Skeletal muscle tissue (tissue), 3 donors: ENCODE measurements at regions not wholly inside any gene's neighbourhood (a gene's known extent, or its start where the extent isn't known, plus 50 kb on each side); places are given as distances from the start of the nearest gene placed in this dataset.

Experiments
- H3K27ac ChIP-seq: one replicate; pipeline ENCODE4 v1.7.0; 2013; ENCODE audit warnings: mild to moderate bottlenecking, low read depth, low read length, inconsistent platforms
- H3K27me3 ChIP-seq, 3 donors: one replicate each; pipeline ENCODE4 v1.7.0; 2013; ENCODE audit warnings: low read length in 3 of 3; ENCODE audit not compliant: control insufficient read depth in 3 of 3, insufficient read depth in 3 of 3
- H3K36me3 ChIP-seq, 3 donors: one replicate each; pipeline ENCODE4 v1.7.0; 2013; ENCODE audit warnings: low read length in 3 of 3; ENCODE audit not compliant: control insufficient read depth in 3 of 3, insufficient read depth in 3 of 3
- H3K4me1 ChIP-seq, 3 donors: one replicate each; pipeline ENCODE4 v1.7.0; 2013; ENCODE audit warnings: low read length in 3 of 3, mild to moderate bottlenecking in 3 of 3; ENCODE audit not compliant: control insufficient read depth in 3 of 3, insufficient read depth in 3 of 3
- H3K4me3 ChIP-seq, 3 donors: one replicate each; pipeline ENCODE4 v1.7.0; 2013; ENCODE audit warnings: low read length in 3 of 3
- H3K9ac ChIP-seq, 3 donors: one replicate each; pipeline ENCODE4 v1.7.0; 2013; ENCODE audit warnings: low read length in 3 of 3, mild to moderate bottlenecking in 3 of 3, moderate library complexity in 2 of 3, low read depth in 1 of 3
- H3K9me3 ChIP-seq, 3 donors: one replicate each; pipeline ENCODE4 v1.7.0; 2013; ENCODE audit warnings: low read length in 3 of 3; ENCODE audit not compliant: control insufficient read depth in 3 of 3
- donor health status: Osteomylitis.

DNA sequence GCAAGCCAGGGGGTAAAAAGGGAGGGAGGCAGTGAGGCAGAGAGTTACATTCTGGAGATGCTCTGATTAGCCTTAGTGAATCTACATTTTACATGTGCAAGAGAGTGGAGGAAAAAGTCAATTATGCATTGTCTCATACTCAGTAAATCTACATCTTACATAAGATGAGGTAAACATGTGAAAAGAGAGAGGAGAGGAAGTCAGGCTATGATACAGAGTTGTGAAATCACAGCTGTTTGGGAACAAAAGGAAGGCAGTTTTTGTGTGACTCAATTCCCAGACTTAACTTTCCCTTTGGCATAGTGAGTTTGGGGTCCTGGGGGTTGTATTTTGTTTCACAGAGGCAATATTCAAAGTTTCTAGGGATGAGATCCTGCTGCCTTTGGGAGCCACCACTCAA is 67.8 kb downstream of the GP2 start:
- H3K27ac ChIP-seq = no peak overlapping the region
- H3K9ac ChIP-seq = no peak overlapping the region
- H3K36me3 ChIP-seq = no peaks in the 10 kb centered on the region
- H3K27me3 ChIP-seq = no peaks in the 10 kb centered on the region
- H3K4me1 ChIP-seq = no peaks in the 10 kb centered on the region
- no peak overlapping the region for H3K4me3 ChIP-seq
- peaks cover 0 to 2% (median 0%) of the 10 kb centered on the region in 3 donors for H3K9me3 ChIP-seq

DNA sequence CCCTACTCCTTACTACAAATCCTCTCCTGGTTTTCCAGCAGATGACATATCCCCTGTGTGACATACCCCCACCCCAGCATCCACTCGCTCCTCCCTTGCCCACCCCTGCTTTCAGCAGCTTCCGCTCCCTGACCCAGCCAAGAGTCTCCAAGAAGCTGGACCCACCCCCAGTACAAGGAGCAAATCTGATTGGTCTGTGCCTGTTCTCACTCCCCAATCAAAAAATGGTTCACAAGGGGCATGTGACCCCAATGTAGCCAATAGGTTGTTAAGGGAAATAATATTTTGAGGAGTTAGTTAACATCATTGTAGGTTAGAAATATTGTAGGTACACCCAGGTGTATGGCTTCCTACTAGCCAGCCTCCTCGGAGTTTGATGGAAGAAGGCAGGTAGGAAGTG is 70.1 kb downstream of the GP2 start:
- H3K9ac ChIP-seq = no peak overlapping the region
- no peaks in the 10 kb centered on the region for H3K36me3 ChIP-seq
- no peaks in the 10 kb centered on the region for H3K27me3 ChIP-seq
- no peak overlapping the region for H3K27ac ChIP-seq
- peaks cover 0 to 2% (median 0%) of the 10 kb centered on the region in 3 donors for H3K9me3 ChIP-seq
- H3K4me3 ChIP-seq = no peak overlapping the region
- no peaks in the 10 kb centered on the region for H3K4me1 ChIP-seq

DNA sequence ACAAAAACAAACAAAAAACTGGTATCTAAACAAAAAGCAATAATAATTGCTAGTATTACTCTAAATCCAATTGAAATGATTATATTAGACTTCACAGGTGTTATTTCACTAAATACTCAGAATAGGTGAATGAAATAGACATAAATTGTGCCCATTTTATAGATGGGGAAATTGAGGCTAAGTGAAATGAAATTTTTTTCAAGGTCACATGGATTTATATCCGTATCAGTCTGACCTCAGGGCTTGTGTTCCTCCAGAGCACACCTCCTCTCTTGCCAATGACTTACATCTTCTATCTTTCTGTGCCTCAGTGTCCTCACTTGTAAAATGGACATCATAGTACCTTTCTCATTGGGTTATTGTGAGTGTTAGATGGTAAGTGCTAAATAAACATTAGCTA is 72.3 kb downstream of the GP2 start:
- Histone ChIP-seq H3K9me3 (peaks cover 0 to 2% (median 0%) of the 10 kb centered on the region in 3 donors), H3K4me1 (no peaks in the 10 kb centered on the region), H3K27ac (no peak overlapping the region)

DNA sequence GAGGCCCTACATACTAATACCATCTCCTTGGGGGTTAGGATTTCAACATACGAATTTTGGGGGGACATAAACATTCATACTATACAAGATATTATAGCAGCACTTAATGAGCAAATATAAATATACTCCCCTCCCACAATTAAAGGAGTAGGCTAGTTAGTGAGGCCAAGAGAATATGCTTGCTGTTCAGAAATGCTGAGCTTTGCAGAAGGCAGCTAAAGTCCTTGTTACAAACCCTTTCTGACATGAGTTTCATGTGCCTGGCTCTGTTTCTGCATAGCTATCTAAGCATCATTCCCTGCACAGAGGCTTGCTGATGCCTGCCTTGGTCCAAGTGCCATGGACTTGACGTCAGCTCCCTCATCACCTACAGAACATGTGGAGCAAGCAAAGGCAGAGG is 73.5 kb downstream of the GP2 start:
- H3K27me3 ChIP-seq = no peaks in the 10 kb centered on the region
- H3K9me3 ChIP-seq = no peaks in the 10 kb centered on the region
- no peaks in the 10 kb centered on the region for H3K36me3 ChIP-seq
- no peak overlapping the region for H3K27ac ChIP-seq
- H3K4me3 ChIP-seq = no peak overlapping the region
- H3K4me1 ChIP-seq = no peaks in the 10 kb centered on the region
- no peak overlapping the region for H3K9ac ChIP-seq

More for the DNA sequence above, 72.3 kb downstream of the GP2 start:
- Histone ChIP-seq H3K36me3 (no peaks in the 10 kb centered on the region), H3K27me3 (no peaks in the 10 kb centered on the region), H3K4me3 (no peak overlapping the region), H3K9ac (no peak overlapping the region)

DNA sequence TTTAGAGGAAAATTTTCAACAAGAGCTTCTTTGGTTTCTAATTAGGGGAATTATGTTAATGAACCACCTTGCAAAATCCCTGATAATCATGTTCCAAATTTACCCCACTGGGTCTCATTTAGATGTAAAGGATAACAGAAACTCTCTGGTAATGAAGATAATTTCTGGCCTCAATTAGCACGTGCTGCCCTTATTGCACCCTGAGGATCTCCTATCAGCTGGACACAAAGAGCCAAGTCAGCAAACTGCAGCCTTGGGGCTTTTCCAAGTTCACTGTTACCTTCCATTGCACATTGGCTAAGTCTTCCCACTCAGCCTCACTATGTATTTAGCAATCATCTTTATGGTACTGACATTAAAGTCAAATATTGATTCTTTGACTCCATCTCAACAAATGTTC is 78.1 kb downstream of the GP2 start:
- Histone ChIP-seq H3K9me3 (no peaks in the 10 kb centered on the region), H3K27ac (no peak overlapping the region), H3K36me3 (no peaks in the 10 kb centered on the region), H3K9ac (no peak overlapping the region), H3K27me3 (no peaks in the 10 kb centered on the region), H3K4me1 (no peaks in the 10 kb centered on the region), H3K4me3 (no peak overlapping the region)

DNA sequence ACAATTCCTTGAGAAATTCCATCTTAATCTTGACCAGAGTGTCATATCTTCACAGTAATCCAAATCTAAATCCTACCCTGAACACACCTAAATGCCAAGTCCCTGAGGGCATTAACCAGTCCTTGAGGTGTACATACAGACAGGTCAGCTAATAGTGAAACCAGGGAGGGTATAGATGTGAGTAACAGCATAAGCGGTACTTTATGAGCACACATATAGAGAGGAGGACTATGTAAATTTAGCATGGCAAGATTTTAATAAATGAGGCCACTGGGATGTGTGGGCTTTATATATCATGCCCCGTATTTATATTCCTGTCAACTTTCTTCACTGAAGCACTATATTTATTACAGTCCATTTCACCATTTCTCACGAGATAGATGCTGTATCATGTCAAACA is 80.2 kb downstream of the GP2 start:
- H3K4me1 ChIP-seq = no peaks in the 10 kb centered on the region
- no peaks in the 10 kb centered on the region for H3K27me3 ChIP-seq
- no peaks in the 10 kb centered on the region for H3K36me3 ChIP-seq
- H3K9ac ChIP-seq = no peak overlapping the region
- no peak overlapping the region for H3K27ac ChIP-seq
- no peak overlapping the region for H3K4me3 ChIP-seq
- H3K9me3 ChIP-seq = no peaks in the 10 kb centered on the region

DNA sequence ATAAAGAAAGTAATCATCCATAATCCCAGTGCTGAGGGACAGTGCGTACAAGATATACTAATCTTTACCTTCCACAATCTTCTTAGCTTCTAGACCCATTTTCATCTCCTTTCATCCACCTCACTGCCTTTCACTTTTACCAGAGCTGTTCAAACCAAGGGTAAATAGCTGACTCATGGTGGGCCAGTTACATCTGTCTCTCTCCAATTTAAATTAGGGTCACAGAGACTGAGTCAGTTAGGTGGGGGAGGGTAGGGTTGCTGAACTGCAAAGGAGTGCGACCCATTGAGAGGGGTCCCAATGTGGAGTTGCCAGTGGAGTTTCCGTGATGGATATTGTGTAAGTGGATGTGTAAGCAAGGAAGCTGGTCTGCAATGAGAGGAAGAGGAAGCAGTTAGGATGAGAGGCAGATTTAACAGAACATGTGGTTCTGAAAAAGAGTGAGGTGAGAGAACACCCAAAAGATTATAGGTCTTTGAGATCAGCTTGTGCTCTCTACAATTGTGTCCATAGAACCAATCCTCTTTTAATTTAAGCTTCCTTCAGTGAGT is 83.5 kb downstream of the GP2 start:
- no peak overlapping the region for H3K27ac ChIP-seq
- H3K4me3 ChIP-seq = no peak overlapping the region
- no peak overlapping the region for H3K9ac ChIP-seq
- no peaks in the 10 kb centered on the region for H3K9me3 ChIP-seq
- H3K4me1 ChIP-seq = no peaks in the 10 kb centered on the region
- H3K36me3 ChIP-seq = no peaks in the 10 kb centered on the region
- H3K27me3 ChIP-seq = peaks cover 0 to 4% (median 0%) of the 10 kb centered on the region in 3 donors

DNA sequence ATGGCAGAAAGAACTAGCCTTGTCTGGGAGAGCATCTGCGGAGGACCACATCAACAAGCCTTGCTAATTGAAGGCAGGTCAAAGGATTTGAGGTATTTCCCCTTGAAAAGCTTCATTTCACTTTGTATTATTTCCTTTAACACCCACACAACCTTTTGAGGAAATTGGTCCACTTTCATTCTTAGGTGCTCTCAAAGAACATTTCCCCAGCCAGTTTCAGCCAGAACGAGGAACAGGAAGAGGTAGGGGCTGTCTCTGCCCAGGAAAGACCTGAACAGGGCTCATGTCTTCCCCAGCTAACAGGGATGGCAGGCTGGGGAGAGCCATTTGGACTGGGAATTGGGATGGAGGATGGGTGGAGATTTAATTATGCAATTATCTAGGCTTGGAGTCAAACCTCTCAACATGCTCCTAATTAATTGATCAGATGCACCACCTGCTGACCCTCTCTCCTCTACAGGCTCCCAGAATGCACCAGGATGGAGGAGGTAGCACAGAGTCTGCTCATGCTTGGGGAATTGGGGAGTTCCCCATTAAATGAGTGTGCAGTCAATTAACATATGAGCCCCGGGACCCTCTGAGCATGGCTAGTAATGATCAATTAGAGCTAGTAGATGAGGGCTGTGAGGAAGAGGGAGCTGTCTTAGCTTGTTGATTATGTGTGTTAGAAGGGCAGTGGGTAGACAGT is 84.6 kb downstream of the GP2 start:
- no peaks in the 10 kb centered on the region for H3K9me3 ChIP-seq
- no peak overlapping the region for H3K9ac ChIP-seq
- H3K27me3 ChIP-seq = peaks cover 0 to 4% (median 0%) of the 10 kb centered on the region in 3 donors
- H3K27ac ChIP-seq = no peak overlapping the region
- no peaks in the 10 kb centered on the region for H3K4me1 ChIP-seq
- no peak overlapping the region for H3K4me3 ChIP-seq
- no peaks in the 10 kb centered on the region for H3K36me3 ChIP-seq

DNA sequence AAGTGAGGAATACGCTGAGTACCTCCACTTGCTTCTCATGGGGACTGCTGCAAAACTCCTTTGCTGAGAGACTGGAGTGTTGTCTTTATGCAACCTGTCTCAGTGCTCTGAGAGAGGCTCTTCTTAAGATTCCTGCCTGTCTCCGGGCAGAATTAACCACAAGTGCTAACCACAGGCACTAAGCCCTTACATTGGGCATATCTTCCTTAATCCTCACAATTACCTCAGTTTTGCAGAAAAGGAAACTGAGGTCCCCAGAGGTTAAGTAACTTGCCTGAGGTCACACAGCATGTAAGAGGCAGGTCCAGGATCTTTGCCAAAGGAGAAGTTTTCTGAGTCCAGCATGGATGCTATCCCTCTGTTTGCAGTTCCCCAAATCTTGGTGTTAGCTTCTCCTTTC is 86.0 kb downstream of the GP2 start:
- H3K9ac ChIP-seq = no peak overlapping the region
- H3K9me3 ChIP-seq = no peaks in the 10 kb centered on the region
- H3K4me3 ChIP-seq = no peak overlapping the region
- H3K27ac ChIP-seq = no peak overlapping the region
- peaks cover 0 to 4% (median 0%) of the 10 kb centered on the region in 3 donors for H3K27me3 ChIP-seq
- no peaks in the 10 kb centered on the region for H3K4me1 ChIP-seq
- no peaks in the 10 kb centered on the region for H3K36me3 ChIP-seq

DNA sequence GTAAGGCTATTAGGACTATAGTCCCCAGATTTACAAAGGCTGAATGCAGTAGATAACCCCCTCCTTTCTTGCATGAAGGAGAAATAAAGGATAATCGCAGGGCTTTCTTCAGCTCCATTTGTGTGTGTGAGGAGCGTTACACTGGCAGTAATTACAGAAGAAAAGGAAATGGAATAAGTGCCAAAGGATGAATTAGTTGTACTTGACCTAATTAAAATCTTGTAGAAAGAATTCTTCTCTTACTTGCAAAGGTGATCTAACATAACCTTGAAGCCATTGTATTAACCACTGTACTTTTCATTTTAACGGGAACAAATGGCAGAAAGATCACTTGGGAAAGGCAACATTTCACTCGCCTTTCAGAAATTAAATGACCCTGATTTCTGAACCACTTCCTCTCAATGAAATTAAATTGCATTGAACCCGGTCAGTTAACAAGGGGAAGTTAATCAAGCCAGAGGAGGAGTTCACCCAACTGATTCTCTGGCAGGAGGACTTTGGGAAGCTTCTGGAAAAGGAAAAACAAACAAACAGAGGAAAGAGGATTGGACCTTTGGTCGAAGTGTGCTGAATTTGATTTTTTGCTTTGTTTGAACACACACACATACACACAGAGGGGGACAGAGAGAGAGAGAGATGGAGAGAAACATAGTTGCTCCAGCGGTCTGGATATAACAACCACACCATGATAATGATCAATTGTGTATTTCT is 90.6 kb downstream of the GP2 start:
- H3K27me3 ChIP-seq = peaks cover 0 to 4% (median 0%) of the 10 kb centered on the region in 3 donors
- no peak overlapping the region for H3K27ac ChIP-seq
- no peak overlapping the region for H3K9ac ChIP-seq
- H3K9me3 ChIP-seq = no peaks in the 10 kb centered on the region
- H3K4me1 ChIP-seq = no peaks in the 10 kb centered on the region
- no peak overlapping the region for H3K4me3 ChIP-seq
- H3K36me3 ChIP-seq = no peaks in the 10 kb centered on the region
